Gastrocnemius medialis (tissue), 4 donors: ENCODE measurements at regions not wholly inside any gene's neighbourhood (a gene's known extent, or its start where the extent isn't known, plus 50 kb on each side); places are given as distances from the start of the nearest gene placed in this dataset.

Experiments
- CTCF ChIP-seq, 5 experiments: fragments of 450-650 bp in 3 of 5; fragments of 200-600 bp in 2 of 5; sonication (generic) in 2 of 5; IDR thresholded peaks in 4 of 5; conservative IDR thresholded peaks in 1 of 5; 1 replicate in 4 of 5; 2 replicates in 1 of 5; pipeline ENCODE4 v1.5.1; 2016 to 2019; ENCODE audit warnings: antibody characterized with exemption in 5 of 5, mild to moderate bottlenecking in 3 of 5, moderate library complexity in 3 of 5
- POLR2A ChIP-seq, 2 donors: fragments of 450-650 bp; IDR thresholded peaks; one replicate each; pipeline ENCODE4 v1.6.1; 2017; ENCODE audit warnings: antibody characterized with exemption in 2 of 2, mild to moderate bottlenecking in 2 of 2, moderate library complexity in 2 of 2

DNA sequence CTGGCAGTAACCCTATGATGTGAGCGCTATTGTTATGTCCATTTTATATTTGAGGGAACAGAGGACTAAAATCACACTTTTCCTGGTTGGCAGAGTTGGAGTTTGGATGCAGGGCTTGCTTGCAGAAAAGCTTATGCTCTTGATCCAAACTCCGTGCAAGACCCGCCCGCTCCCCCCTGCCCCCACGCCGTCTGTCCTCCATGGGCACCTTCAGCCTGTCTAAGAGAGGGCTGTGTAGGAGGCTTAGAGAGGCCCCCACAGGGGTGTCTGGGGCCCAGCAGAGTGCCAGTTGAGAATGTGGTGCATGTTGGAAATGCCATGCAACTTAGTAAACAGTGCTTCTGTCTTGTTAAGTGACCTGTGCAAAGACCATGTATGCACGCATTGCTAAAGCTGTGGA lies 170.5 kb upstream of the NPY start:
- TF ChIP-seq CTCF (IDR thresholded peaks at IDR 0.05 in 4 of 5, conservative IDR thresholded peaks at IDR 0.05 in 1 of 5), result no peak
- no peak for TF ChIP-seq POLR2A (IDR thresholded peaks at IDR 0.05)
